Body of pancreas (tissue), 4 donors: ENCODE measurements at regions not wholly inside any gene's neighbourhood (a gene's known extent, or its start where the extent isn't known, plus 50 kb on each side); places are given as distances from the start of the nearest gene placed in this dataset.

Experiments
- POLR2A ChIP-seq, 3 donors: fragments of 450-650 bp; IDR thresholded peaks; one replicate each; pipeline ENCODE4 v1.6.1; 2016; ENCODE audit warnings: antibody characterized with exemption in 3 of 3, mild to moderate bottlenecking in 2 of 3
- TF ChIP-seq, protein P1 (sequence below), 7 experiments: fragments of 450-650 bp in 4 of 7; fragments of 200-600 bp in 3 of 7; sonication (generic) in 3 of 7; IDR thresholded peaks; one replicate each; pipeline ENCODE4 v1.5.1; 2016 to 2019; ENCODE audit warnings: antibody characterized with exemption in 7 of 7

DNA sequence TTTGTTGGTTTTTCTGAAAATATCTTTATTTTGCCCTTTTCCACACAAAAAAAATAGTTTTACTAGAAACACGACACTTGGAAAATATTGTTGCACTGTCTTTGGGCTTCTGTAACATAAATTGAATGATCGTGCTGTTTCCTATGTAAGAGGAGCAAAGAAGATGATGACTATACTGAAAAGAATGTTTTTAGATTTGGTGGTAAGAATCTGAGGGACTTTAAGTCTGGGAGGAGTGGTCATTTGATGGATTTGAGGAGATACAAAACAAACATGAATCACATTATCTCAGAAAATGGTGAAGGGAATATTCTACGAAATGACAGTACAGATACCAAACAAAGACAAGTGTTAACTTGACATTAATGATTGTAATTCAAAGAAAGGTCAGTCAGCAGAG is 328.8 kb downstream of the ADAM29 start:
- TF ChIP-seq, protein P1, sequence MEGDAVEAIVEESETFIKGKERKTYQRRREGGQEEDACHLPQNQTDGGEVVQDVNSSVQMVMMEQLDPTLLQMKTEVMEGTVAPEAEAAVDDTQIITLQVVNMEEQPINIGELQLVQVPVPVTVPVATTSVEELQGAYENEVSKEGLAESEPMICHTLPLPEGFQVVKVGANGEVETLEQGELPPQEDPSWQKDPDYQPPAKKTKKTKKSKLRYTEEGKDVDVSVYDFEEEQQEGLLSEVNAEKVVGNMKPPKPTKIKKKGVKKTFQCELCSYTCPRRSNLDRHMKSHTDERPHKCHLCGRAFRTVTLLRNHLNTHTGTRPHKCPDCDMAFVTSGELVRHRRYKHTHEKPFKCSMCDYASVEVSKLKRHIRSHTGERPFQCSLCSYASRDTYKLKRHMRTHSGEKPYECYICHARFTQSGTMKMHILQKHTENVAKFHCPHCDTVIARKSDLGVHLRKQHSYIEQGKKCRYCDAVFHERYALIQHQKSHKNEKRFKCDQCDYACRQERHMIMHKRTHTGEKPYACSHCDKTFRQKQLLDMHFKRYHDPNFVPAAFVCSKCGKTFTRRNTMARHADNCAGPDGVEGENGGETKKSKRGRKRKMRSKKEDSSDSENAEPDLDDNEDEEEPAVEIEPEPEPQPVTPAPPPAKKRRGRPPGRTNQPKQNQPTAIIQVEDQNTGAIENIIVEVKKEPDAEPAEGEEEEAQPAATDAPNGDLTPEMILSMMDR (IDR thresholded peaks at IDR 0.05): no peak
- TF ChIP-seq POLR2A (IDR thresholded peaks at IDR 0.05): no peak
